Upper lobe of left lung (tissue), 6 donors: ENCODE measurements at regions not wholly inside any gene's neighbourhood (a gene's known extent, or its start where the extent isn't known, plus 50 kb on each side); places are given as distances from the start of the nearest gene placed in this dataset.

ENCODE experiments used
- ATAC-seq, 2 donors: fragments of 200-7000 bp; cut with Tn5 transposase; one replicate each; pipeline ENCODE4 v1.9.1; 2022; ENCODE audit warnings: mild to moderate bottlenecking in 2 of 2, moderate library complexity in 2 of 2; ENCODE audit not compliant: low FRiP score in 2 of 2
- DNase-seq, 2 donors: peaks; one replicate each; pipeline ENCODE4 v3.0.0-alpha.2; 2019 to 2020
- H3K27ac ChIP-seq, 4 donors: fragments of 200-600 bp; sonication (generic); one replicate each; pipeline ENCODE4 v1.5.1; 2016 to 2019
- H3K27me3 ChIP-seq, 4 donors: fragments of 200-600 bp; sonication (generic); one replicate each; pipeline ENCODE4 v1.5.1; 2017 to 2019
- H3K36me3 ChIP-seq, 4 donors: fragments of 200-600 bp; sonication (generic); one replicate each; pipeline ENCODE4 v1.5.1; 2016 to 2019
- H3K4me1 ChIP-seq, 4 donors: fragments of 200-600 bp; sonication (generic); one replicate each; pipeline ENCODE4 v1.5.1; 2018 to 2019
- H3K4me3 ChIP-seq, 4 donors: fragments of 200-600 bp; sonication (generic); one replicate each; pipeline ENCODE4 v1.5.1; 2017 to 2019; ENCODE audit warnings: mild to moderate bottlenecking in 2 of 4, moderate library complexity in 1 of 4
- H3K9me3 ChIP-seq, 4 donors: fragments of 200-600 bp; sonication (generic); one replicate each; pipeline ENCODE4 v1.5.1; 2018 to 2019
- CTCF ChIP-seq, 6 experiments: fragments of 450-650 bp in 4 of 6; fragments of 200-600 bp in 2 of 6; sonication (generic) in 2 of 6; IDR thresholded peaks; one replicate each; pipeline ENCODE4 v1.5.1; 2016 to 2019; ENCODE audit warnings: antibody characterized with exemption in 6 of 6
- EP300 ChIP-seq, 4 donors: sonication (generic); formaldehyde crosslinking; IDR thresholded peaks; one replicate each; pipeline ENCODE4 v1.5.1; 2017; ENCODE audit warnings: antibody characterized with exemption in 4 of 4, control low read depth in 2 of 4
- POLR2A ChIP-seq, 4 donors: fragments of 450-650 bp; IDR thresholded peaks; one replicate each; pipeline ENCODE4 v1.5.1; 2016 to 2017; ENCODE audit warnings: antibody characterized with exemption in 4 of 4, mild to moderate bottlenecking in 2 of 4
- POLR2AphosphoS5 ChIP-seq, 2 donors: sonication (generic); formaldehyde crosslinking; IDR thresholded peaks; one replicate each; pipeline ENCODE4 v1.5.1; 2017; ENCODE audit warnings: antibody characterized with exemption in 2 of 2
- WGBS, 2 donors: methylation state at CpG; one replicate each; pipeline ENCODE4 v1.1.5; 2017 to 2018; 5-methylcytosine and 5-hydroxymethylcytosine counted together
- donor health status: DM: no; HTN: no; CAD: no; lungs with moderate emphysema.
- donor health status: DM: no; HTN: yes; CAD: no; lungs with severe emphysema.

- no peak for DNase-seq
- no peak for ATAC-seq
- Histone ChIP-seq H3K27me3 (no peaks in the 10 kb centered on the region), H3K36me3 (no peaks in the 10 kb centered on the region), H3K4me1 (no peaks in the 10 kb centered on the region), H3K4me3 (no peak overlapping the region), H3K27ac (no peak overlapping the region), H3K9me3 (peaks cover 0 to 14% (median 4%) of the 10 kb centered on the region in 4 donors)
- WGBS, 2 donors, result 95 to 100% methylated on average over 1 of the region's 1 CpG
- TF ChIP-seq EP300 (IDR thresholded peaks at IDR 0.05) (no peak), POLR2A (IDR thresholded peaks at IDR 0.05) (no peak), CTCF (IDR thresholded peaks at IDR 0.05) (no peak), POLR2AphosphoS5 (IDR thresholded peaks at IDR 0.05) (no peak)
These were observed 350.2 kb upstream of the CDH4 start for GRCh38 chr20:60901831-60902230.

GRCh38 chr20:60903325-60903971, 348.6 kb upstream of the CDH4 start:
- Histone ChIP-seq H3K4me3 (no peak overlapping the region), H3K9me3 (peaks cover 0 to 14% (median 4%) of the 10 kb centered on the region in 4 donors), H3K36me3 (no peaks in the 10 kb centered on the region), H3K4me1 (no peaks in the 10 kb centered on the region), H3K27me3 (no peaks in the 10 kb centered on the region), H3K27ac (no peak overlapping the region)
- ATAC-seq (no peak), DNase-seq (no peak)
- TF ChIP-seq POLR2A (IDR thresholded peaks at IDR 0.05) (no peak), CTCF (IDR thresholded peaks at IDR 0.05) (no peak), EP300 (IDR thresholded peaks at IDR 0.05) (no peak), POLR2AphosphoS5 (IDR thresholded peaks at IDR 0.05) (no peak)
- 73 to 79% methylated on average over 13 of the region's 13 CpGs for WGBS, 2 donors

GRCh38 chr20:60904730-60905129, 347.3 kb upstream of the CDH4 start:
- DNase-seq (no peak), ATAC-seq (no peak)
- no peaks in the 10 kb centered on the region for H3K27me3 ChIP-seq
- H3K9me3 ChIP-seq, result peaks cover 0 to 14% (median 4%) of the 10 kb centered on the region in 4 donors
- H3K27ac ChIP-seq, result no peak overlapping the region
- H3K4me3 ChIP-seq, result no peak overlapping the region
- no peaks in the 10 kb centered on the region for H3K4me1 ChIP-seq
- no peaks in the 10 kb centered on the region for H3K36me3 ChIP-seq
- TF ChIP-seq POLR2A (IDR thresholded peaks at IDR 0.05), result no peak
- no peak for TF ChIP-seq CTCF (IDR thresholded peaks at IDR 0.05)
- TF ChIP-seq EP300 (IDR thresholded peaks at IDR 0.05), result no peak
- no peak for TF ChIP-seq POLR2AphosphoS5 (IDR thresholded peaks at IDR 0.05)

DNA sequence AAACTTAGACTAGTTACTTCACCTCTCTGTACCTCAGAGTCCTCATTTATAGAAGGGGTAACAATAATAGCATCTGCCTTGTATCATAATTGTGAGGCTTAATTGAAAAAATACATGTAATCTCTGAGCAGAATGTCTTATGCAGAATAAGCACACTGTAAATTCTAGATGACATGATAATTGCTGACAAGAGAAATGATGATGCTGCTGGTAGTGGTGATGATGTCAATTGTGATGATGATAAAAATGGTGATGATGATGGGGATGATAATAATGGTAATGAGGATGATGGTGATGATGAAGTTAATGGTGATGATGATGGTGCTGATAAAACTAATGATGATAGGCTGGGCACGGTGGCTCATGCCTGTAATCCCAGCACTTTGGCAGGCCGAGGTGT, 346.1 kb upstream of the CDH4 start:
- H3K4me3 ChIP-seq, result no peak overlapping the region

More for the DNA sequence above, 346.1 kb upstream of the CDH4 start:
- Histone ChIP-seq H3K36me3 (no peaks in the 10 kb centered on the region), H3K4me1 (no peaks in the 10 kb centered on the region), H3K27ac (no peak overlapping the region), H3K27me3 (no peaks in the 10 kb centered on the region), H3K9me3 (peaks cover 0 to 14% (median 4%) of the 10 kb centered on the region in 4 donors)
- ATAC-seq (no peak), DNase-seq (no peak)
- TF ChIP-seq POLR2A (IDR thresholded peaks at IDR 0.05) (no peak), CTCF (IDR thresholded peaks at IDR 0.05) (no peak), EP300 (IDR thresholded peaks at IDR 0.05) (no peak), POLR2AphosphoS5 (IDR thresholded peaks at IDR 0.05) (no peak)
- 89 to 92% methylated on average over 2 of the region's 2 CpGs for WGBS, 2 donors
